H1 (cell line): ENCODE measurements at regions not wholly inside any gene's neighbourhood (a gene's known extent, or its start where the extent isn't known, plus 50 kb on each side); places are given as distances from the start of the nearest gene placed in this dataset.

Experiments used
- BCL11A ChIP-seq, 2 experiments: IDR thresholded peaks; one replicate each; pipeline ENCODE4 v1.6.1; 2011; ENCODE audit warnings: low read depth in 2 of 2, low read length in 2 of 2, mild to moderate bottlenecking in 2 of 2
- CBX8 ChIP-seq: fragments of 300-800, 300-1000 bp; sonication (generic); IDR thresholded peaks from 2 replicates; pipeline ENCODE4 v1.7.1; 2016; ENCODE audit warnings: low read depth, low read length, borderline replicate concordance
- CTBP2 ChIP-seq: IDR thresholded peaks from 2 replicates; pipeline ENCODE4 v1.7.0; 2011; ENCODE audit warnings: borderline replicate concordance, mild to moderate bottlenecking, moderate library complexity, mixed read lengths, low read length; ENCODE audit not compliant: insufficient read depth, insufficient read length
- EGR1 ChIP-seq: IDR thresholded peaks from 2 replicates; pipeline ENCODE4 v1.6.1; 2011; ENCODE audit warnings: low read depth, low read length, borderline replicate concordance
- EP300 ChIP-seq, 2 experiments: IDR thresholded peaks; 1 replicate in 1 of 2; 2 replicates in 1 of 2; pipeline ENCODE4 v1.6.1; 2011 to 2012; ENCODE audit warnings: low read depth in 2 of 2, low read length in 2 of 2, mild to moderate bottlenecking in 2 of 2, borderline replicate concordance in 1 of 2, inconsistent platforms in 1 of 2, moderate library complexity in 1 of 2
- FOSL1 ChIP-seq: IDR thresholded peaks from 2 replicates; pipeline ENCODE4 v1.6.1; 2011; ENCODE audit warnings: mild to moderate bottlenecking, low read depth, low read length, moderate library complexity; ENCODE audit not compliant: insufficient read depth
- GTF2F1 ChIP-seq: IDR thresholded peaks from 2 replicates; pipeline ENCODE4 v1.6.1; 2012; ENCODE audit warnings: low read depth, low read length, improper control_type of control experiment, borderline replicate concordance
- NANOG ChIP-seq: IDR thresholded peaks from 2 replicates; pipeline ENCODE4 v1.6.1; 2011; ENCODE audit warnings: low read length, low read depth, mild to moderate bottlenecking, inconsistent platforms; ENCODE audit not compliant: insufficient read depth, poor library complexity, severe bottlenecking
- RFX5 ChIP-seq: IDR thresholded peaks from 2 replicates; pipeline ENCODE4 v1.6.1; 2011; ENCODE audit warnings: low read depth, low read length, improper control_type of control experiment, borderline replicate concordance
- TF ChIP-seq, protein P1 (sequence below): IDR thresholded peaks from 2 replicates; pipeline ENCODE4 v1.6.1; 2012; ENCODE audit warnings: inconsistent platforms

DNA sequence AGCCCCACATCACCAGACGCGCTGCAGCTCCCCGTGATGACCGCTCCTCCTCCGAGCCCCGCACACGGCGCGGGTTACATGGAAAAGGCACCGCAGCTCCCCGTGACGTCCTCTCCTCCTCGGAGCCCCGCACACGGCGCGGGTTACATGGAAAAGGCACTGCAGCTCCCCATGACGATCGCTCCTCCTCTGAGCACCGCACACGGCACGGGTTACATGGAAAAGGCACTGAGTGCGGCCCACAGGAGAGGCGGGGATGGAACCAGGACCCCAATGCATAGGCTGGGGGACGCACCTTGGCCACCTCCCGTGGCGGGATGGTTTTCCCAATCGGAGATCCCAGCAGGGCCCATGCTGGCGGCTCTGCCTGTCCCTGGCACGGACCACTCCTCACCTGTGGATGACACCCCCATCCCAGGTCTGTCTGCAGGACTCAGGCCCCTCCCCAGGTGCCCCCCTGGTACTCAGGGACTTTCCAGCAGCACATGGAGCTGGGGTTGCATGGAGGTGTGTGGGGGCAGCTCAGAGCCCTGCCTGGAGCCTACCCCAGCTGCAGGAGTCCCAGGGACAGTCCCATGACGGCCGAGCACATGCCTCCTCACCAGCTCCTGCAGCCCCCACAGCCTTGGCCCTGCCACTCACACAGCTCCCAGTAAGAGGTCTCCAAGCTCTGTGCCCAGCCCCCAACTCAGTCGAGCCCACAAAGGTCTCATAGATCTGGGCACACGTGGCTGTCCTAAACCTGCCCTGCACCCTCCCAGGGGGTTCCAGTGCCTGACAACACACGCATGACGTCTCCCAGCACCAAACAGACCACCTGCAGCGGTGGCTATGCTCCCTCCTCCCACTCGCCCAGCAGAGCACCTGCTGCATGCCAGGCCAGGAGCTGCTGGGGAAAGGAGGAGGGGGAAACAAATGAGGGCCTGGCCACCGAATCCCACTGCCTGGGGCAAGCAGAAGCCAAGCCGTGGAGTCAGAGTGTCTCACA lies 166.6 kb downstream of the BRD1 start (continued):
- TF ChIP-seq NANOG (no peak), EGR1 (no peak), GTF2F1 (no peak), FOSL1 (no peak), CBX8 (no peak), EP300 (IDR thresholded peaks at IDR 0.05; ENCODE audit: borderline replicate concordance in 1 of 2, low read depth in 2 of 2, low read length in 2 of 2) (no peak), RFX5 (no peak), BCL11A (IDR thresholded peaks at IDR 0.05; ENCODE audit: low read depth in 2 of 2, low read length in 2 of 2) (no peak), CTBP2 (no peak)
- TF ChIP-seq, protein P1, sequence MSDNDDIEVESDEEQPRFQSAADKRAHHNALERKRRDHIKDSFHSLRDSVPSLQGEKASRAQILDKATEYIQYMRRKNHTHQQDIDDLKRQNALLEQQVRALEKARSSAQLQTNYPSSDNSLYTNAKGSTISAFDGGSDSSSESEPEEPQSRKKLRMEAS: no peak
- TF ChIP-seq, all 59 proteins: peak for 0
